A673 (cell line): ENCODE measurements at regions not wholly inside any gene's neighbourhood (a gene's known extent, or its start where the extent isn't known, plus 50 kb on each side); places are given as distances from the start of the nearest gene placed in this dataset.
"Not testable (repeated sequence)": the region's sequence is repeated elsewhere in the genome, so short reads cannot be mapped to it uniquely, and the experiment has no call there.

Source experiments
- BruUV-seq: library from RNA; stranded (reverse); fragments of 400-500 nt; replicated peaks from 2 replicates; lab custom pipeline; 2021; lab: Mats Ljungman, UMichigan
- CTCF ChIA-PET: fragments of 300-600 bp; sonication (Branson Sonifier 250); formaldehyde crosslinking; loops from one replicate; lab custom pipeline; 2022; ENCODE audit warnings: antibody characterized with exemption; lab: Charles Lee
- POLR2A ChIA-PET: fragments of 300-600 bp; sonication (Branson Sonifier 250); formaldehyde crosslinking; loops from one replicate; lab custom pipeline; 2022; ENCODE audit warnings: antibody characterized with exemption; ENCODE audit not compliant: low non-redundant PET; lab: Charles Lee
- DNase-seq: peaks from one replicate; pipeline ENCODE4 v3.0.0-alpha.2; 2015; ENCODE audit warnings: low spot score
- H3K27ac ChIP-seq: fragments of 200-600 bp; sonication (generic); 2 replicates; pipeline ENCODE4 v1.5.1; 2016; ENCODE audit warnings: mixed run types, low read depth, mild to moderate bottlenecking, mixed read lengths, antibody characterized with exemption, low read length; ENCODE audit not compliant: poor library complexity, severe bottlenecking
- H3K27me3 ChIP-seq: fragments of 200-600 bp; sonication (generic); replicated peaks from 2 replicates; pipeline ENCODE4 v1.6.1; 2017; ENCODE audit warnings: mixed run types, low read depth, mild to moderate bottlenecking, mixed read lengths, antibody characterized with exemption, low read length; ENCODE audit not compliant: insufficient read depth, poor library complexity
- H3K36me3 ChIP-seq: fragments of 200-600 bp; sonication (generic); 2 replicates; pipeline ENCODE4 v1.6.1; 2016; ENCODE audit warnings: mixed run types, mild to moderate bottlenecking, mixed read lengths, antibody characterized with exemption, low read length; ENCODE audit not compliant: insufficient read depth, poor library complexity, severe bottlenecking
- H3K4me1 ChIP-seq: fragments of 200-600 bp; sonication (generic); 2 replicates; pipeline ENCODE4 v1.6.1; 2017; ENCODE audit warnings: mixed run types, mild to moderate bottlenecking, mixed read lengths, antibody characterized with exemption, low read length; ENCODE audit not compliant: insufficient read depth, poor library complexity, severe bottlenecking
- H3K4me3 ChIP-seq: fragments of 200-600 bp; sonication (generic); 2 replicates; pipeline ENCODE4 v1.5.1; 2016; ENCODE audit warnings: low read depth, mixed run types, mild to moderate bottlenecking, mixed read lengths, low read length; ENCODE audit not compliant: poor library complexity, severe bottlenecking
- H3K9me3 ChIP-seq: fragments of 200-600 bp; sonication (generic); 2 replicates; pipeline ENCODE4 v1.6.1; 2016; ENCODE audit warnings: mixed run types, low read depth, mild to moderate bottlenecking, mixed read lengths, antibody characterized with exemption, low read length; ENCODE audit not compliant: poor library complexity, severe bottlenecking
- intact Hi-C: fragments of 100-400 bp; cut with micrococcal nuclease; formaldehyde crosslinking; loops from one replicate; pipeline ENCODE4 v1.10.0; 2022; ENCODE audit not compliant: unreplicated experiment

GRCh38 chr17:43299300-43300076 lies 65.7 kb upstream of the RNU2-1 start:
- H3K4me1 ChIP-seq, intact Hi-C loops, H3K4me3 ChIP-seq, CTCF ChIA-PET, H3K9me3 ChIP-seq, H3K36me3 ChIP-seq, POLR2A ChIA-PET, H3K27me3 ChIP-seq, DNase-seq, H3K27ac ChIP-seq: not testable (repeated sequence)
- TSS peak; percentile 99 for BruUV-seq

GRCh38 chr17:43289670-43290069 lies 55.9 kb upstream of the RNU2-1 start:
- POLR2A ChIA-PET, H3K4me3 ChIP-seq, H3K36me3 ChIP-seq, H3K4me1 ChIP-seq, H3K9me3 ChIP-seq, CTCF ChIA-PET, DNase-seq, intact Hi-C loops, H3K27ac ChIP-seq, BruUV-seq, H3K27me3 ChIP-seq: not testable (repeated sequence)

GRCh38 chr17:43283606-43284005 lies 49.8 kb upstream of the RNU2-1 start:
- DNase-seq, CTCF ChIA-PET, POLR2A ChIA-PET: not testable (repeated sequence)

More at GRCh38 chr17:43283606-43284005, 49.8 kb upstream of the RNU2-1 start:
- H3K27ac ChIP-seq, H3K36me3 ChIP-seq, H3K4me3 ChIP-seq, H3K27me3 ChIP-seq, H3K4me1 ChIP-seq, intact Hi-C loops, BruUV-seq, H3K9me3 ChIP-seq: not testable (repeated sequence)
